ENCODE measurements at regions not wholly inside any gene's neighbourhood (a gene's known extent, or its start where the extent isn't known, plus 50 kb on each side); places are given as distances from the start of the nearest gene placed in this dataset.

DNA sequence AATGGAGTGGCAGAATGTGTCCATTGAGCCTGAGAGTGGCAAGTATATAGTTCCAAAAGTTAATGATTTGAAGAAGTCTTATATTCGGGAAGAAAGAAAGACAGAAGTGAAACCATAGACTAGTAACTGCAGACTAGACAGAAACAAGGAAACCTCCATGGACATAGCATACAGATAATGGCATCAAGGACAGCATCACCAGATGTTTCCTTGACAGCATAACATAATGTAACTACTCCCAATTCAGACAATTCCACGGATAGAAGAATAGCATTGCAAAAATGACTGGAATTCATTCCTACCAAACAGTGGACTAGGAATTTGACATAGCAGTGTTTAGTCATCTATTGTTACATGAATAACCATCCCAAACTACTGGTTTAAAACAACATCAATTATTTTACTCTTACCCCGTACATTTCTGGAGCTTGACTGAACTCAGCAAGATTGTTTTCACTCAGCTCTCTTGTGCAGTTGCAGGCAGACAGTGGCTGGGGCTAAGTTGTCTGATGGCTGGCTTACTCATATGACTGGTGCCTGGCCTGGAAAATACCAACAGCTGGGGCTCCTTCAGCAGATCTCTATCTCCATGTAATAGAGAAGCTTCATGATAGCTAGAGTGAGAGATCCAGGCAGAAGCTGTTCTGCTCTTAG is 109.7 kb upstream of the GADL1 start:
- no peak for DNase-seq
- Histone ChIP-seq H3K4me1 (ENCODE audit: insufficient read depth) (no peaks in the 10 kb centered on the region), H3K36me3 (no peaks in the 10 kb centered on the region), H3K9me3 (no peaks in the 10 kb centered on the region), H3K4me3 (no peak overlapping the region), H3K27me3 (no peaks in the 10 kb centered on the region), H3K27ac (no peak overlapping the region)
- no peak for TF ChIP-seq CTCF (IDR thresholded peaks at IDR 0.05)
- no peak for TF ChIP-seq POLR2A (IDR thresholded peaks at IDR 0.05)
- TF ChIP-seq EP300 (IDR thresholded peaks at IDR 0.05) = no peak
- intact Hi-C loops (cut with DNase I) = no loop called here
- 14 to 23% (median 17%) methylated on average over 3 of the region's 3 CpGs for WGBS, 3 donors

DNA sequence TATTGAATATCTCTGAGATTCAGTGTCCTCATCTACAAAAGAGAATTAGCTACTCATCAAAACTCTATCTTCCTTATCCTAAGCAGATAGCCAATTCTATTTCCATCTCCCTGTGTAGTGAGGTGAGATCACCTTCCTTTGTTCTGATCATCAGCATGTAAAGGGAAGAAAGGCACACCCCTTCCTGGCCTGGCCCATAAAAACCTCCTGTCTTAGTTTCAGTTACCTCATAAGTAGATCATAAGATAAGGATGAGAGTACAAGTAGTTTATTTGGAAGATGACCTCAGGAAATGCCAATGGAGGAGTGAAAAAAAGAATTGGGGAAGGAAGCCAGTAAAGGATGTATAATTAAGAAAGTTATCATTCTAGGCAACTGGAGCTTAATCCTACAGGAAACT is 114.5 kb upstream of the GADL1 start:
- TF ChIP-seq CTCF (IDR thresholded peaks at IDR 0.05) (no peak), POLR2A (IDR thresholded peaks at IDR 0.05) (no peak), EP300 (IDR thresholded peaks at IDR 0.05) (no peak)
- H3K4me1 ChIP-seq (ENCODE audit: insufficient read depth) = no peaks in the 10 kb centered on the region
- intact Hi-C loops (cut with DNase I) = no loop called here
- no peak overlapping the region for H3K27ac ChIP-seq
- no peaks in the 10 kb centered on the region for H3K36me3 ChIP-seq
- no peak overlapping the region for H3K4me3 ChIP-seq
- H3K9me3 ChIP-seq = no peaks in the 10 kb centered on the region
- no peaks in the 10 kb centered on the region for H3K27me3 ChIP-seq
- no peak for DNase-seq

GRCh38 chr3:31009881-31010280 is 115.4 kb upstream of the GADL1 start:
- intact Hi-C loops (cut with DNase I) = no loop called here
- H3K36me3 ChIP-seq = no peaks in the 10 kb centered on the region
- H3K4me3 ChIP-seq = no peak overlapping the region
- no peaks in the 10 kb centered on the region for H3K9me3 ChIP-seq
- no peaks in the 10 kb centered on the region for H3K27me3 ChIP-seq
- TF ChIP-seq EP300 (IDR thresholded peaks at IDR 0.05) (no peak), POLR2A (IDR thresholded peaks at IDR 0.05) (no peak), CTCF (IDR thresholded peaks at IDR 0.05) (no peak)
- no peaks in the 10 kb centered on the region for H3K4me1 ChIP-seq (ENCODE audit: insufficient read depth)
- DNase-seq = no peak
- H3K27ac ChIP-seq = no peak overlapping the region

DNA sequence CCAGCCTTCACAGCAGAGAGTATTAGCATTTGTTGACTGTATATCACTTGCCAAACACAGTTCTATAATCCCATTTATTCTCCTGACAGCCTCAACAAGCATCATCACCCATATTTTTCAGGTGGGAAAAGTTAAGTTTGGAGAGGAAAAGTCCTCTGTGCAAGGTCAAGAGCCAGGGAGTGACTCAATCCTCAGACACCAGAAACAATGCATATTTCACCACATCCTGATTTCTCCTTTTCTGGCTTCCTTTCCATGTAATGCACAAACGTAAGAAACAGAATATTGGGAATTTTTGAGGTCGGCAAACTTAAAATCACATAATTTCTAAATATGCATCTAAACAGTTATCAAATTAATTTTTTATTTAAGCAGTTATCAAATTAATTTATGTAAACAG is 116.0 kb upstream of the GADL1 start:
- TF ChIP-seq POLR2A (IDR thresholded peaks at IDR 0.05) (no peak), CTCF (IDR thresholded peaks at IDR 0.05) (no peak), EP300 (IDR thresholded peaks at IDR 0.05) (no peak)
- DNase-seq = no peak
- intact Hi-C loops (cut with DNase I) = no loop called here
- Histone ChIP-seq H3K27me3 (no peaks in the 10 kb centered on the region), H3K27ac (no peak overlapping the region), H3K4me1 (ENCODE audit: insufficient read depth) (peaks cover 2% of the 10 kb centered on the region), H3K4me3 (no peak overlapping the region), H3K36me3 (no peaks in the 10 kb centered on the region), H3K9me3 (no peaks in the 10 kb centered on the region)
- 62 to 78% (median 69%) methylated on average over 2 of the region's 2 CpGs for WGBS, 3 donors
